Lung (tissue), 11 donors: ENCODE measurements at regions not wholly inside any gene's neighbourhood (a gene's known extent, or its start where the extent isn't known, plus 50 kb on each side); places are given as distances from the start of the nearest gene placed in this dataset.

Experiments
- ATAC-seq: fragments of 200-7000 bp; cut with Tn5 transposase; one replicate; pipeline ENCODE4 v1.9.1; 2020; ENCODE audit warnings: moderate number of reproducible peaks; ENCODE audit not compliant: insufficient read depth, low FRiP score
- DNase-seq, 3 donors: peaks; one replicate each; pipeline ENCODE4 v3.0.0-alpha.2; 2013 to 2017
- H3K27ac ChIP-seq, 2 donors: one replicate each; pipeline ENCODE4 v1.5.1; 2013; ENCODE audit warnings: mild to moderate bottlenecking in 2 of 2, moderate library complexity in 2 of 2, control low read depth in 1 of 2, inconsistent platforms in 1 of 2, low read depth in 1 of 2, low read length in 1 of 2
- H3K27me3 ChIP-seq, 3 donors: one replicate each; pipeline ENCODE4 v1.5.1; 2013; ENCODE audit warnings: low read length in 2 of 3; ENCODE audit not compliant: control insufficient read depth in 3 of 3, insufficient read depth in 3 of 3
- H3K36me3 ChIP-seq, 4 donors: one replicate each; pipeline ENCODE4 v1.5.1; 2013; ENCODE audit warnings: low read length in 4 of 4, mild to moderate bottlenecking in 1 of 4, moderate library complexity in 1 of 4; ENCODE audit not compliant: control insufficient read depth in 4 of 4, insufficient read depth in 4 of 4
- H3K4me1 ChIP-seq, 5 donors: one replicate each; pipeline ENCODE4 v1.5.1; 2013; ENCODE audit warnings: low read length in 5 of 5, mild to moderate bottlenecking in 2 of 5, moderate library complexity in 1 of 5; ENCODE audit not compliant: control insufficient read depth in 5 of 5, insufficient read depth in 5 of 5
- H3K4me3 ChIP-seq: one replicate; pipeline ENCODE4 v1.5.1; 2013; ENCODE audit warnings: mild to moderate bottlenecking, control low read depth, moderate library complexity
- H3K9ac ChIP-seq, 2 donors: one replicate each; pipeline ENCODE4 v1.5.1; 2013; ENCODE audit warnings: low read length in 2 of 2, control low read depth in 1 of 2; ENCODE audit not compliant: insufficient read depth in 1 of 2
- H3K9me3 ChIP-seq, 4 donors: one replicate each; pipeline ENCODE4 v1.5.1; 2013; ENCODE audit warnings: low read length in 3 of 4, mild to moderate bottlenecking in 1 of 4, moderate library complexity in 1 of 4; ENCODE audit not compliant: control insufficient read depth in 4 of 4, insufficient read depth in 3 of 4
- CTCF ChIP-seq: IDR thresholded peaks from 2 replicates; pipeline ENCODE4 v1.5.1; 2012; ENCODE audit warnings: mild to moderate bottlenecking; ENCODE audit errors: control extremely low read depth, extremely low read depth
- WGBS, 2 donors: extraction: QIAGEN DNeasy Blood & Tissue Kit; methylation state at CpG; one replicate each; pipeline ENCODE4 v1.1.7; 2013; 5-methylcytosine and 5-hydroxymethylcytosine counted together
- donor health status: control.
- donor health status: control.
- donor health status: Bipolar disorder and iron deficiency.
- donor health status: healthy.
- donor health status: DM: yes; HTN: yes; CAD: no.

GRCh38 chr12:28742791-28743190 lies 406.3 kb upstream of the FAR2 start:
- Histone ChIP-seq H3K27ac (no peak overlapping the region), H3K9ac (no peak overlapping the region), H3K4me3 (no peak overlapping the region), H3K4me1 (peaks cover 0 to 15% (median 0%) of the 10 kb centered on the region in 5 donors), H3K36me3 (no peaks in the 10 kb centered on the region), H3K9me3 (peaks cover 0 to 4% (median under 1%) of the 10 kb centered on the region in 4 donors), H3K27me3 (no peaks in the 10 kb centered on the region)
- no peak for DNase-seq
- no peak for TF ChIP-seq CTCF
- ATAC-seq: no peak

- WGBS, 2 donors: 87 to 88% methylated on average over 3 of the region's 3 CpGs
- H3K9ac ChIP-seq: no peak overlapping the region
- H3K27ac ChIP-seq: no peak overlapping the region
- no peaks in the 10 kb centered on the region for H3K27me3 ChIP-seq
- ATAC-seq: no peak
- peaks cover 0 to 33% (median 0%) of the 10 kb centered on the region in 5 donors for H3K4me1 ChIP-seq
- H3K9me3 ChIP-seq: peaks cover 0 to 1% (median 0%) of the 10 kb centered on the region in 4 donors
- peak in 2 of 3 donors; percentile 85 to 90 for DNase-seq
- H3K4me3 ChIP-seq: no peak overlapping the region
- no peaks in the 10 kb centered on the region for H3K36me3 ChIP-seq
- no peak for TF ChIP-seq CTCF
Observed at GRCh38 chr12:28746734-28747325, 402.2 kb upstream of the FAR2 start.

GRCh38 chr12:28750946-28751685 lies 398.0 kb upstream of the FAR2 start:
- Histone ChIP-seq H3K27ac (no peak overlapping the region), H3K4me3 (no peak overlapping the region), H3K36me3 (no peaks in the 10 kb centered on the region), H3K27me3 (no peaks in the 10 kb centered on the region), H3K4me1 (peaks cover 0 to 33% (median 0%) of the 10 kb centered on the region in 5 donors), H3K9ac (no peak overlapping the region), H3K9me3 (peaks cover 0 to 3% (median 0%) of the 10 kb centered on the region in 4 donors)
- WGBS, 2 donors: 80 to 84% methylated on average over 1 of the region's 1 CpG
- peak in 2 of 3 donors; percentile 47 to 65 for DNase-seq
- no peak for ATAC-seq
- TF ChIP-seq CTCF: no peak
